OCI-LY1 (cell line): ENCODE measurements at regions not wholly inside any gene's neighbourhood (a gene's known extent, or its start where the extent isn't known, plus 50 kb on each side); places are given as distances from the start of the nearest gene placed in this dataset.
"Not testable (repeated sequence)": the region's sequence is repeated elsewhere in the genome, so short reads cannot be mapped to it uniquely, and the experiment has no call there.

Source experiments
- H2AFZ ChIP-seq: fragments of 200-600 bp; sonication (generic), shearing (Covaris generic); 2 replicates; pipeline ENCODE4 v1.6.0; 2014; ENCODE audit warnings: antibody characterized with exemption, mild to moderate bottlenecking, low read length
- H3F3A ChIP-seq: fragments of 200-600 bp; sonication (generic), shearing (Covaris generic); 2 replicates; pipeline ENCODE4 v1.6.0; 2014; ENCODE audit warnings: mild to moderate bottlenecking, antibody characterized with exemption, low read length, moderate library complexity; ENCODE audit not compliant: insufficient read depth
- H3K27ac ChIP-seq: fragments of 200-600 bp; sonication (generic); 2 replicates; pipeline ENCODE4 v1.5.1; 2014; ENCODE audit warnings: low read length, mixed run types, mild to moderate bottlenecking, low read depth; ENCODE audit not compliant: poor library complexity, severe bottlenecking
- H3K27me3 ChIP-seq: fragments of 200-600 bp; sonication (generic); 2 replicates; pipeline ENCODE4 v1.6.0; 2014; ENCODE audit warnings: antibody characterized with exemption, mild to moderate bottlenecking, low read length, moderate library complexity; ENCODE audit not compliant: insufficient read depth
- H3K36me3 ChIP-seq: fragments of 200-600 bp; sonication (generic); 2 replicates; pipeline ENCODE4 v1.6.1; 2014; ENCODE audit warnings: mild to moderate bottlenecking, antibody characterized with exemption, low read length, moderate library complexity, mixed read lengths; ENCODE audit not compliant: insufficient read depth
- H3K4me1 ChIP-seq: fragments of 200-600 bp; sonication (generic); 2 replicates; pipeline ENCODE4 v1.5.1; 2014; ENCODE audit warnings: mild to moderate bottlenecking, low read length, moderate library complexity; ENCODE audit not compliant: insufficient read depth, severe bottlenecking
- H3K4me2 ChIP-seq: fragments of 200-600 bp; sonication (generic), shearing (Covaris generic); 2 replicates; pipeline ENCODE4 v1.6.1; 2014; ENCODE audit warnings: low read length
- H3K4me3 ChIP-seq: fragments of 200-600 bp; sonication (generic); 2 replicates; pipeline ENCODE4 v1.5.1; 2014; ENCODE audit warnings: low read length, low read depth, mild to moderate bottlenecking, mixed read lengths; ENCODE audit not compliant: poor library complexity, severe bottlenecking
- H3K79me2 ChIP-seq: fragments of 200-600 bp; shearing (Covaris generic); 2 replicates; pipeline ENCODE4 v1.6.1; 2016; ENCODE audit warnings: mixed run types, low read length, mixed read lengths; ENCODE audit not compliant: insufficient read depth
- H3K9ac ChIP-seq: fragments of 200-600 bp; sonication (generic), shearing (Covaris generic); 2 replicates; pipeline ENCODE4 v1.6.1; 2014; ENCODE audit warnings: mild to moderate bottlenecking, low read length, mixed read lengths
- H3K9me2 ChIP-seq: fragments of 200-600 bp; sonication (generic), shearing (Covaris generic); 2 replicates; pipeline ENCODE4 v1.6.1; 2014; ENCODE audit warnings: low read depth, mild to moderate bottlenecking, low read length, mixed read lengths
- H3K9me3 ChIP-seq: fragments of 200-600 bp; shearing (Covaris generic); 2 replicates; pipeline ENCODE4 v1.6.1; 2014; ENCODE audit warnings: low read length, mixed read lengths
- H4K20me1 ChIP-seq: fragments of 200-600 bp; sonication (generic), shearing (Covaris generic); 2 replicates; pipeline ENCODE4 v1.6.0; 2016; ENCODE audit warnings: mild to moderate bottlenecking, low read length; ENCODE audit not compliant: insufficient read depth
- CTCF ChIP-seq: fragments of 200-600 bp; sonication (generic), shearing (Covaris generic); IDR thresholded peaks from 2 replicates; pipeline ENCODE4 v1.5.1; 2017; ENCODE audit warnings: mild to moderate bottlenecking, antibody characterized with exemption, low read length, moderate library complexity, mixed read lengths
- EZH2 ChIP-seq: fragments of 200-600 bp; sonication (generic), shearing (Covaris generic); IDR thresholded peaks from 2 replicates; pipeline ENCODE4 v1.8.0; 2017; ENCODE audit warnings: borderline replicate concordance, mixed run types, mild to moderate bottlenecking, antibody characterized with exemption, low read length, moderate library complexity, mixed read lengths

DNA sequence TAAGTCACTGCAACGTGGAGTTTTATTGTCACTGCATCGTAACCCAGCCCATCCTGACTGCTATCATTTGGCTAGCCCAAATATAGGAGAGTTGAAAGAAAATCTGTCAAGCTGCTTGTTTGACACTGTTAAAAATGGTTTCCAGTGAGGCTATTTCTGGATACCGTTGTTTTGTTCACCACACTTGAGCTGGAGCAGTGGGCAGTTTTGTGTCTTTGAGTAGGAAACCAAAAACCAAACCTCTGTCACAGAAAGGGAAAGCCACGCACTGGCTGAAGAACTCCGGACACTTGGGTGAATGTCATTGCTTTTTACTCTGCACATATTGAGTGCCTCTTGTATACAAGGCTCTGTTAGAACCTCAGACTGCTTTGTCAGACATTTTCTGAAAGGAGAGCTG, 446.4 kb upstream of the CFAP20DC start:
- no peaks in the 10 kb centered on the region for H3K9me3 ChIP-seq
- no peak overlapping the region for H3K9ac ChIP-seq
- H3K27me3 ChIP-seq: no peaks in the 10 kb centered on the region
- H3K4me2 ChIP-seq: no peak overlapping the region
- H3K9me2 ChIP-seq: no peaks in the 10 kb centered on the region
- no peak overlapping the region for H2AFZ ChIP-seq
- TF ChIP-seq CTCF (no peak), EZH2 (no peak)
- no peaks in the 10 kb centered on the region for H3K4me1 ChIP-seq
- H3K27ac ChIP-seq: no peak overlapping the region
- no peaks in the 10 kb centered on the region for H3K36me3 ChIP-seq
- no peaks in the 10 kb centered on the region for H3K79me2 ChIP-seq
- H3F3A ChIP-seq: no peaks in the 10 kb centered on the region
- no peak overlapping the region for H3K4me3 ChIP-seq
- H4K20me1 ChIP-seq: no peaks in the 10 kb centered on the region

DNA sequence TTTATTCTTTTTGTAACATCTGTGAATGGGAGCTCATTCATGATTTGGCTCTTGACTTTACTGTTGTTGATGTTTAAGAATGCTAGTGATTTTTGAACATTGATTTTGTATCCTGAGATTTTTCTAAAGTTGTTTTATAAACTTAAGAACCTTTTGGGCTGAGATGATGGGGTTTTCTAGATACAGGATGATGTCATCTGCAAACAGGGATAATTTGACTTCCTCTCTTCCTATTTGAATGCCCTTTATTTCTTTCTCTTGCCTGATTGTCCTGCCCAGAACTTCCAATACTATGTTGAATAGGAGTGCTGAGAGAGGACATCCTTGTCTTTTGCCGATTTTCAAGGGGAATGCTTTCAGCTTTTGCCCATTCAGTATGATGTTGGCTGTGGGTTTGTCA, 445.1 kb upstream of the CFAP20DC start:
- not testable (repeated sequence) for H3K9ac ChIP-seq, H3K9me3 ChIP-seq, H3K27ac ChIP-seq, H3K4me2 ChIP-seq, H3K9me2 ChIP-seq, H4K20me1 ChIP-seq, H3K4me3 ChIP-seq, H2AFZ ChIP-seq, H3K36me3 ChIP-seq, H3K4me1 ChIP-seq, H3K27me3 ChIP-seq, H3K79me2 ChIP-seq, H3F3A ChIP-seq

- Histone ChIP-seq H3K27me3 (no peaks in the 10 kb centered on the region), H3K27ac (no peak overlapping the region), H3K4me1 (no peaks in the 10 kb centered on the region), H3K4me3 (no peak overlapping the region), H2AFZ (no peak overlapping the region), H3K9me2 (no peaks in the 10 kb centered on the region), H3F3A (no peaks in the 10 kb centered on the region), H3K9me3 (no peaks in the 10 kb centered on the region), H3K4me2 (no peak overlapping the region), H4K20me1 (no peaks in the 10 kb centered on the region), H3K36me3 (no peaks in the 10 kb centered on the region), H3K9ac (no peak overlapping the region), H3K79me2 (no peaks in the 10 kb centered on the region)
- TF ChIP-seq EZH2 (no peak), CTCF (no peak)
Measured at GRCh38 chr3:59486520-59486919, 436.7 kb upstream of the CFAP20DC start.

DNA sequence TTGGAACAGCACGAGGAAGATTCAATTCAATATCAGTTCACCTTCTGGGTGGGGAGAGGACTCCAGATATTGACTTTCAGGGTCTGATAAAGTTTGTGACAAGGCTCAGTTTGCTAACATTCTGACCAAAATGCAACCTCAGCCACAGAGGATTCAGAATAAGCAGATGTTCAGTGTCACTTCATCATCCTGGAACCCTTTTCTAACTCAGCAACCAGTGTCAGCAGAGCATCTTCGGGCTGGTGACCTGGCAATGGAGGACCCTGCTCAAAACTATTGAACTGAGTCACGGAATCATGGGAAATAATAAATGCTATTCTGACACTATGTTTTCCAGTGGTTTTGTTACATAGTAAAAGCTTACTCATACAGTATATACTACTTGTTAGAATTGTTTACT, 433.4 kb upstream of the CFAP20DC start:
- Histone ChIP-seq H3K9ac (no peak overlapping the region), H3K27me3 (no peaks in the 10 kb centered on the region), H4K20me1 (no peaks in the 10 kb centered on the region)

More for the DNA sequence above, 433.4 kb upstream of the CFAP20DC start:
- Histone ChIP-seq H3K36me3 (no peaks in the 10 kb centered on the region), H3K4me2 (no peak overlapping the region), H3F3A (no peaks in the 10 kb centered on the region), H3K9me3 (no peaks in the 10 kb centered on the region), H3K27ac (no peak overlapping the region), H3K79me2 (no peaks in the 10 kb centered on the region), H3K4me1 (no peaks in the 10 kb centered on the region), H3K4me3 (no peak overlapping the region), H2AFZ (no peak overlapping the region), H3K9me2 (no peaks in the 10 kb centered on the region)
- no peak for TF ChIP-seq EZH2
- no peak for TF ChIP-seq CTCF
